ENCODE measurements at regions not wholly inside any gene's neighbourhood (a gene's known extent, or its start where the extent isn't known, plus 50 kb on each side); places are given as distances from the start of the nearest gene placed in this dataset.

- TF ChIP-seq CTCF (conservative IDR thresholded peaks at IDR 0.05; ENCODE audit: low read depth, low read length), result no peak
- no peak for TF ChIP-seq EZH2 (IDR thresholded peaks at IDR 0.05; ENCODE audit: borderline replicate concordance, low read depth, low read length, poor library complexity, severe bottlenecking)
Observed at GRCh38 chr13:107324416-107325204, 756.7 kb upstream of the ARGLU1 start.

Measured in A673 (cell line).